ENCODE measurements at regions not wholly inside any gene's neighbourhood (a gene's known extent, or its start where the extent isn't known, plus 50 kb on each side); places are given as distances from the start of the nearest gene placed in this dataset.

GRCh38 chr2:49788300-49788699, 634.0 kb upstream of the FSHR start:
- Histone ChIP-seq H3K36me3 (no peaks in the 10 kb centered on the region), H3K27me3 (no peaks in the 10 kb centered on the region), H3K27ac (no peak overlapping the region), H3K9me3 (no peaks in the 10 kb centered on the region), H3K4me1 (no peaks in the 10 kb centered on the region), H3K4me3 (no peak overlapping the region)
- no peak for DNase-seq
- TF ChIP-seq POLR2A (IDR thresholded peaks at IDR 0.05) (no peak), CTCF (IDR thresholded peaks at IDR 0.05) (no peak)

DNA sequence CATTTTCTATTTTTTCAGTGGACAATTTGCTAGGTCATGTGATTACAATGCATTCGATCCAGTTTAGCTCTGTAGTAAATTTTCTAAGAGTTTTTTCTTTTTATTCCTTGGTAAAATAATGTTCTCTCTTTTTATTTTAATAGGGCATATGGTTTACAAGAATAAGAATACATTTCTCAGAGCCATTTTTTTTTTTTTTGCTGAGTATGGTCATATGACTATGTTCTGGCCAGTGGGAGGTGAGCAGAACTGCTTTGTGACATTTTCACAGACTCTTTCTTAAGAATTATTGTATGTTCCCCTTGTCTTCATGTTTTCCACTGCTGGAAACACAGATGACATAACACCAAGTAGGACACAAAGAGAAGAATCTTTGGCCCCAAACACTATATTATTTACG, 626.6 kb upstream of the FSHR start:
- Histone ChIP-seq H3K27ac (no peak overlapping the region), H3K9me3 (no peaks in the 10 kb centered on the region), H3K27me3 (no peaks in the 10 kb centered on the region), H3K4me1 (no peaks in the 10 kb centered on the region), H3K4me3 (no peak overlapping the region), H3K36me3 (no peaks in the 10 kb centered on the region)
- no peak for DNase-seq
- TF ChIP-seq POLR2A (IDR thresholded peaks at IDR 0.05): no peak
- TF ChIP-seq CTCF (IDR thresholded peaks at IDR 0.05): no peak

- no peak for DNase-seq
- TF ChIP-seq POLR2A (IDR thresholded peaks at IDR 0.05) (no peak), CTCF (IDR thresholded peaks at IDR 0.05) (no peak)
- no peaks in the 10 kb centered on the region for H3K27me3 ChIP-seq
Observed at GRCh38 chr2:49772299-49772970, 618.1 kb upstream of the FSHR start.

GRCh38 chr2:49770919-49771318, 616.6 kb upstream of the FSHR start:
- DNase-seq: peak in 2 of 3 donors; percentile 49 to 59
- no peak for TF ChIP-seq POLR2A (IDR thresholded peaks at IDR 0.05)
- TF ChIP-seq CTCF (IDR thresholded peaks at IDR 0.05): peak in 3 of 6 experiments; percentile 57 to 73 (median 62)
- H3K27ac ChIP-seq: no peak overlapping the region

More at GRCh38 chr2:49772299-49772970, 618.1 kb upstream of the FSHR start:
- Histone ChIP-seq H3K27ac (no peak overlapping the region), H3K36me3 (no peaks in the 10 kb centered on the region), H3K9me3 (no peaks in the 10 kb centered on the region), H3K4me3 (no peak overlapping the region), H3K4me1 (no peaks in the 10 kb centered on the region)

DNA sequence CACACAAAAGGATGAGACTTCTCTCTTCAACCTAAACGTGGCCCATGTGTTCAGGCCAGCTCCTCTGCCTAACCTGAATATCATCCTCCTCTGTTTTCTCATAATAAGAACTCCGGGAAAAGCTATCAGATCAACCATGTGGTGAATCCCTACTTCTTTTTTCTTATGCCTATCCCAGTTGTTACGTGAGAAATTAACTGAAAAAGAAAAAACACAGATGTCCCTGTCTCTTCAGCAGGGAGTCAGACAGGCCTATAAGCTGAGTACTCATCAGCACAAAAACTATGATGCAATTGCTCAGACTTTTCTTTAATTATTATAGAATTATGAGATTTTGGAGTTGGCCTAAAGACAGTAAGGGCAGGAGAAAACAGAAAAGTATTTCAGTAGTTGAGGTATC, 613.0 kb upstream of the FSHR start:
- Histone ChIP-seq H3K27ac (no peak overlapping the region), H3K4me1 (no peaks in the 10 kb centered on the region), H3K4me3 (no peak overlapping the region), H3K9me3 (no peaks in the 10 kb centered on the region), H3K36me3 (no peaks in the 10 kb centered on the region), H3K27me3 (no peaks in the 10 kb centered on the region)
- no peak for TF ChIP-seq POLR2A (IDR thresholded peaks at IDR 0.05)
- no peak for TF ChIP-seq CTCF (IDR thresholded peaks at IDR 0.05)
- no peak for DNase-seq

More at GRCh38 chr2:49770919-49771318, 616.6 kb upstream of the FSHR start:
- H3K4me1 ChIP-seq: no peaks in the 10 kb centered on the region
- H3K9me3 ChIP-seq: no peaks in the 10 kb centered on the region
- H3K4me3 ChIP-seq: no peak overlapping the region
- H3K36me3 ChIP-seq: no peaks in the 10 kb centered on the region
- H3K27me3 ChIP-seq: no peaks in the 10 kb centered on the region
